HG02852 (cell line): ENCODE measurements at regions not wholly inside any gene's neighbourhood (a gene's known extent, or its start where the extent isn't known, plus 50 kb on each side); places are given as distances from the start of the nearest gene placed in this dataset.

Experiments
- ATAC-seq: cut with Tn5 transposase; IDR thresholded peaks from one replicate; pipeline ENCODE4 v1.9.1; 2021; ENCODE audit warnings: mild to moderate bottlenecking, moderate library complexity; ENCODE audit not compliant: unreplicated experiment

- no peak for ATAC-seq
Measured at GRCh38 chr18:75638223-75638775, 210.8 kb upstream of the SMIM21 start.

- no peak for ATAC-seq
Measured at GRCh38 chr18:75635096-75635495, 207.6 kb upstream of the SMIM21 start.

GRCh38 chr18:75625966-75626365, 198.5 kb upstream of the SMIM21 start:
- no peak for ATAC-seq

GRCh38 chr18:75624869-75625268, 197.4 kb upstream of the SMIM21 start:
- ATAC-seq = no peak

GRCh38 chr18:75621818-75622217, 194.3 kb upstream of the SMIM21 start:
- no peak for ATAC-seq

GRCh38 chr18:75618146-75618545, 190.6 kb upstream of the SMIM21 start:
- ATAC-seq = no peak

DNA sequence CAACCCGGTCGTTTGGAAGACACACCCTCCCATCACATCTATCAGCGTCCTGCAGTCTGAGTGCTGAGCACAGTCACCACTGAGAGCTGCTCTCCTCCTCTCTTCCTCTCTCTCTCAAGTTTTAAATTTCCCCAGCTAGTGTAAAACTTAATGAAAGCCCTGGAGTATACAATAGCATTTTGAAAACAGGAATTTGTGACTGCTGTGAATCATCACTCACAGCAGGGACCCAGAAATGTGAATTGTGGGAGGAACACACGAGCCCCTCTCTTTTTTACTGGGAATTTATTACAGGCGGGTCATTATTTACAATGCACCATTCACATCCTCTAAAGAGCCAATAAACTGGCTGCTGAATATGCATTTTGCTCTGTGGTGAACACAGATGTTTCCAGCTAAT, 185.0 kb upstream of the SMIM21 start:
- ATAC-seq = no peak

DNA sequence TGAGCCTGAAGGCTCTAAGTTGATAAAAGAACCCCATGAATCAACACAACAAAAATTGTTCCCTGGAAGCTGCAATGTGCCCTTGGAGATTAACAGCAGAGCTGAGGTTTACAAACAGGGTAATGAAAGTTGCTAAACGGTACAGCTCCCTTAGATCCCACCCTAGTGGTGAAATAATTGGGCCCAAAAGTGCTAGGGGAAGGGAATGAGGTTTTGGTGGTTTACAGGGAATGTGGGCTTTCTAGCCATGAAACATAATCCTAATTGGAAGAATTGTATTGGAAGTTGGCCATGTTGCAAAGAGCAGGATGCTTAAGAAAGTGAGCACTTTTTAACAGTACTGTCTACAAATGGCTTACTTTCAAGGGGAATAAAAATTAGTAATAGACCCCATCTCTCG, 180.2 kb upstream of the SMIM21 start:
- ATAC-seq = no peak

GRCh38 chr18:75592527-75592926, 165.0 kb upstream of the SMIM21 start:
- no peak for ATAC-seq

DNA sequence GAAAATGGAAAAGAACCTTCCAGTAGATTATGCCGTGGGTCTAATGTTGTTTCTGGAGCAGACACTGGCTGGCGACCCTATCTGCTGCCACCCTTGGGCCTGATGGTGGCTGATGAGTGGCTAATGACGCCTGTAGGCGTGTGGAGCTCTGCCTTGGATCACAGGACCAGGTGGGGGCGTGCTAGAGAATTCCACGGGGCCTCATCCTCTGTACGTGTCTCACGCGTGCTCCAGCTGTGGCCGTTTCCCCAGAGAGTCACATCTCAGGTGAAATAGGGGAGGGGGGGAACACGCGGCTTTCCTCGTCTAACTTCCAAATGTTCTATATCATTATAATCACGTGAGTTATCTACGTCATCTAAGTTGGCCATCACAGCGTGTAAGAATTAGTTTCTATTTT, 160.9 kb upstream of the SMIM21 start:
- ATAC-seq = no peak

GRCh38 chr18:75587131-75587530, 159.6 kb upstream of the SMIM21 start:
- no peak for ATAC-seq

DNA sequence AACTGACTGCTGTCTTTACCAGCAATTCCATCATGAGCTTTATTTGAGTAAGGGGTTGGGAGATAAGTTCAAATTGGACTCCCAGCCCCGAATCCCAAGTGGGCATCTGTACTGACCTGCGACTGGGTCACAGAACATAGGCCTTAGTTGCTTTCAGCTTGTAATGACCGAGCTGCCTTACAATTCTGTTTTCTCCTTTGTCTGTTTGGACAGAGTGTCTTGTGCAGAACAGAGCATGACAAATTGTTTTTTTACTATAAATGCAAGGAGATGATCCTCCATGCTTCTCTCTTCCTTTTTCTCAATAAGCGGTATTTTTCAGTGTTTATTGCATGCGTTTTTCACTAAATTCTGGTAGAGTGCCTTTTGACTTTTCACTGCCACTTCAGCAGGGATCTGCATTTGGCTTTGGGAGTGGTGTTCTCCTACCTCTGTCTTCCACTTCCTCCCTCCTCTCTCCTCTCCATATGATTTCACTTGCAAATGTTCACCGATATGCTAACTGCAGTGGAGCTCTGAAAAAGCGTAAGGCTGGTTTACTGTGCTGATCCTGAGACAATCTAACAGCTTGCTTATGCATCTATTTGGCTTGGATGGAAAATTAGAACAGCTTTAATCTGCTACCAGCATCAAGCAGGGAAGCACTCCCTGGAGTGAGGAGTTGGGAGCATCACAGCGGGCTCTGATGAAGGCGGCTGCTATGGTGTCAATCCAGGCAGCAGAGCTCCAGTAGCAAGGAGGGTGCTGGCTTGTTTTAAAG, 158.8 kb upstream of the SMIM21 start:
- ATAC-seq = no peak

DNA sequence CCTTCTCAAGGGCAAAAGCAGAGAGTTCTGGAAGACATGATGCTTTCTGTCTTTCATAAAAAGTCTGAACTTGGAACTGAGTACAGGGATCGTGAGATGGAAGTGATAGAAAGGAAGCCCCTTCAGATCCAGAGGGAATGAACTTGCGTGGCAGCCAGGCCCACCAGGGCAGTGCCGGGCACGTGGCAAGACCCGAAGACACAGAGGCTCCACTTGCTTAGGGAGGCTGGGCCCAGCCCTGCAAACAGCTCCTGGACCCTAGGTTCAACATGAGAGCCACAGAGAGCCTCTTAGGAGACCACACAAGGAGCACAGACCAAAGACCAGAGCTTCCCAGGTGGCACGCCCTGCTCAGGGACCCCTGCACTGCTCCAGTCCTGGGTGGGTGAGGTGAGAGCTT, 155.4 kb upstream of the SMIM21 start:
- ATAC-seq = no peak

DNA sequence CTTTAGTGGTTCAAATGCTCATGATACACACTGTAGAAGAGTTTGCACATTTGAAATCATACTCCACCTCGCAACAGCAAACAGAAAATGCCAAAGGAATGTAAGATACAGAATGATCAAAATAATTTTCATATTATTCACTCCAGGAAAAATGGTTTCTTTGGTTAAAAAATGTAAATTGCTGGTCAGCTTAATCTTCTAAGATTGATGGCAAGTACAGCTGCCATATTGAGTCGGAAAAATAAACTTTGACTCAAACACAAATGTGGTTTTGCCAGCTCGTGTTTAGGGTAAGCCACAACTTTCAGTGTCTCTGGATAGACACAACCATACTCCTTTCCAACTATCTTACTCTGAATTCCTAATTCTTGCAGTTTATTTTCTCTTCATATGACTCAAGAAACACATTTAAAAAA, 154.9 kb upstream of the SMIM21 start:
- no peak for ATAC-seq

GRCh38 chr18:75581336-75582131, 154.0 kb upstream of the SMIM21 start:
- ATAC-seq = no peak

- ATAC-seq = no peak
Measured at GRCh38 chr18:75574187-75574586, 146.7 kb upstream of the SMIM21 start.

- ATAC-seq = no peak
Measured at GRCh38 chr18:75563150-75563549, 135.6 kb upstream of the SMIM21 start.

GRCh38 chr18:75562216-75562615, 134.7 kb upstream of the SMIM21 start:
- no peak for ATAC-seq

- no peak for ATAC-seq
Measured at GRCh38 chr18:75558790-75559189, 131.3 kb upstream of the SMIM21 start.

GRCh38 chr18:75556841-75557240, 129.3 kb upstream of the SMIM21 start:
- no peak for ATAC-seq

- no peak for ATAC-seq
Measured at GRCh38 chr18:75554644-75555185, 127.2 kb upstream of the SMIM21 start.

DNA sequence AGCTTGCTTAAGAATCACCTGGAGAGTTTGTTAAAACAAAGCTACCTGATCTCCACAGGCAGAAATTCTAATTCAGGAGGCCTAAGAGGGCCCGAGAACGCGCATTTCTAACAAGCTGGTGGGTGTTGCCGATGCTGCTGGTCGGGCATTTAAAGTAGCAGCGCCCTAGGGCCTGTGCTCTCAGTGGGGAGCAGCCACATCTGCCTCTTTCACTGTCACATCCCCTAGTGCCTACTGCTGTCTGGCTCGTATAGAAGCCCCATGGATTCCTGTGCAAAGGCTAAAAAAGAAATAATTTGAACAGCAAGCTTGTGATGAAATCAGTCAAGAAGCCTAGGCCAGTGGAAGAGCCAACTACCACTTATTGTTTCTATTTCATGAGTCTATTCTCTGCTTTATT, 126.7 kb upstream of the SMIM21 start:
- no peak for ATAC-seq
